GM18867 (cell line): ENCODE measurements at regions not wholly inside any gene's neighbourhood (a gene's known extent, or its start where the extent isn't known, plus 50 kb on each side); places are given as distances from the start of the nearest gene placed in this dataset.

Experiments used
- ATAC-seq: cut with Tn5 transposase; IDR thresholded peaks from one replicate; pipeline ENCODE4 v1.9.1; 2021; ENCODE audit warnings: mild to moderate bottlenecking, moderate library complexity; ENCODE audit not compliant: unreplicated experiment

- ATAC-seq = no peak
Observed at GRCh38 chr1:212189352-212189738, 95.9 kb upstream of the PPP2R5A start.

GRCh38 chr1:212190169-212190568 is 95.0 kb upstream of the PPP2R5A start:
- ATAC-seq = no peak

DNA sequence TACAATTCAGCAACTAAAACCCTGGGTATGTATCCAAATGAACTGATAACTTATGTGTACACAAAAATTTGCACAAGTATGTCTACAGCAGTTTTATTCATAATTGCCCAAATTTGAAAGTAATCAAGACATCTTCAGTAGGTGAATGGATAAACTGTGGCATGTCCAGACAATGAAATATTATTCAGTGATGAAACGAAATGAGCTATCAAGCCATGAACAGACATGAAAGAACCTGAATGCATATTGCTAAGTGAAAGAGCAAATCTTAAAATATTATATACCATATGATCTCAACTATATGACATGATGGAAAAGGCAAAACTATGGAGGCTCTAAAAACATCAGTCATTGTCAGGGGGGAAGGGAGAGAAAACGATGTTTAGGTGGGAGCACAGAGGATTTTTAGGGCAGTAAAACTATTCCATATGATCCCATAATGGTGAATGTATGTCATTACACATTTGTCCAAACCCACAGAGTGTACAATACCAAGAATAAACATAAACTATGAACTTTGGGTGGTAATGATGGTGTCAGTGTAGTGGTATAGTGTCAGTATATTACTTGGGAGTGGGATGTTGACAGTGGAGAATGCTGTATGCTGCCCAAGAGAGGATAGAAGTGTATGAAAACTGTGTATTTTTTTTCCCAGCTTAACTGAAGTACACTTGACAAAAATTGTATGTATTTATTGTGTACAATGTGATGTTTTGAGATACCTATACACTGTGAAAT is 92.8 kb upstream of the PPP2R5A start:
- ATAC-seq = no peak

GRCh38 chr1:212196355-212196754 is 88.9 kb upstream of the PPP2R5A start:
- ATAC-seq = no peak

DNA sequence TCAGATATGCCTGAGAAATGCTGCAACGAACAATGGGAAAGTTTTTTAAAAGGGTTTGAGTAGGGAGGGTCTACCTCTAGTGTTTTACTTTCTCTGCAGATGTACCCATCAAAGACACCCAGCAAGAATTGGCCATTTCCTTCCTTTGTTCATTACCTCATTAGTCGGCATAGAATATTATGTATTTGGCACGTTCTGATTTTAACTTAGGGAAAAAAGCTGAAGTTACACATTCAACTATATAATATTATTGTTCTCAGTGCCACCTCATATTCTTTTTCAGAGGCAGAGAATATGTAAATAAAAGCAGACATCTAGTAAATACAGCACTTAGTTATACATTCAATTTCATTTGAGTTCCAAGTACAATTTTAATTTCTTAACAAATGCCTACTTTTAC is 83.7 kb upstream of the PPP2R5A start:
- ATAC-seq = no peak

GRCh38 chr1:212203630-212204029 is 81.6 kb upstream of the PPP2R5A start:
- ATAC-seq = no peak

DNA sequence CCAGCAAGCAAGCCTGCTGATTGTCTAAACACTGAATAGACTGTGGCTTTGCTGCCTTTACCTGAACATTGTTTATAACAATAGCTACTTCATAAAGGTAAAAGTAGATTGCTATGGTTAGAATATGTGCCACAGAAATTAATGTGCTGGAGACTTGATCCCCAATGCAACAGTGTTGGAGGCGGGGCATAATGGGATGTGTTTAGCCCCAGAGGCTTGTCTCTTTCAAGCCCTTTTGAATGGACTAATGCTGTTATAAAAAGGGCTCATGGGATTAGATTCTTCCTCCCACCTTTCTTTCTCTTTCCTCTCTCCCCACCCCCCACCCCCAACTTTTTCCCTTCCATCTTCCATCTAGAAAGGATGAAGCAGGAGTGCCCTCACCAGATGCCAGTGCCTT is 80.2 kb upstream of the PPP2R5A start:
- ATAC-seq = no peak

DNA sequence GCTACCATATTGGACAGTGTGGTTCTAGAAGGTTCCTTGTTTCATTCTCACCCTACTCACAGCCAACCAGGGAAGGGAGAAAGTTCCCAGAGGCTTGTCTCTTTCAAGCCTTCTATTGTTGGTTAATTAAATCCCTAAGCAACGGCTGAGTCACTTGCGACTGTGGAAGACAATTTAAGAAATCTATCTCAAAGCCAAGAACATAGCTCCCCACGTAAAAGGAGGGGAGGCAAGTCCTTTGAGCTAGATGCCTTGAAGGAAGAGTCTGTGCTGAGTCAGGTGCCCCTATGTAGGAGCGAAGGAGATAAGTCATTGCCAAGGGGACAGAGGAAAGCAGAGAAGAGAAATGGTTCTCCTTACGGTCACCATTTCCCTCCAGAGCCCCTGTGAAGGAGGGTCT is 79.4 kb upstream of the PPP2R5A start:
- ATAC-seq = no peak

DNA sequence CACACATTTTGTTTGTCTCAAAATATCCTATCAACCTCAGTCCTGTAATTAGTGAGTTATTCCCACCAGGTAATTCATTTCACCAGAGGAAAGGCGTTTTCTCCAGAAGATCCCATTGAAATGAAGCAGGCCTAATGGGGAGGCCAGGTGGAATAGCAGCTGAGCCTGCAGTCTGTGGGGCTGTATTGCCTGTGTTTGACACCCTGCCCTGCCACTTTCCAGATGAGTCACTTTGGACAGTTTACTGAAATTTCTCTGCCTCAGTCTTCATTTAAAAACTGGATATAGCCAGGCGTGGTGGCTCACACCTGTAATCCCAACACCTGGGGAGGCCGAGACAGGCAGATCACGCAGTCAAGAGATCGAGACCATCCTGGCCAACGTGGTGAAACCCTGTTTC is 78.1 kb upstream of the PPP2R5A start:
- ATAC-seq = no peak

DNA sequence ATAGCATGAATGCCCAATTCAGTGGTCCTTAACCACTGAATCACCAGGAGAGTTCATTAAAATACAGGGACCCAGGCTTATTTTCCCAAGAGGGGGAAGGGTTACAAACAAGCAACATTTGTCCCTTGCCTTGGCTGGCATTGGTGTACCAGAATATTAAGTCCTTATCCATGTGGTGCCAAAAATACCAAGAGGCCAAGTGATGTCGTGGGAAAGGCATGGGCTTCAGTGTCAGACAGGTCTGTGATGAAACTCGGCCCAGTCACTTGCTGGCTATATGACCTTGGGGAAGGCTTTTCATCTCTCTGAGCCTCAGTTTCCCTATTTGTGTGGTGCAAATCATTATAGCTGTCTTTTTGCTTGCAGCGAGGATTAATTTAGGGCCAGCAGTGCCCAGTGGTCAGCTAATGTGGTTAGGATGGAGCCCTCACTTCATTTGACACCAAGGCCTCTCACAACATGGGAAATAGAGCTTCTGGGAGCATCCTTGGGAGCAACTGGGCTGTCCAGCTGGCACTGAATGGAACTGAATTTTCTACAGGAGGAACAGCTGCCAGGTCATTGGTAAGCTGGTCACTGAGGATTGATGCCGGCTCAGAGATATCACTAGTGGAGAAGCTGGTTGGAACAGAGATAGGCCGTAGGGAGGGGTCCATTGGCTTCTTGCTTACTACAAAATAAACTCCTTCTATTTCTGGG is 77.2 kb upstream of the PPP2R5A start:
- ATAC-seq = no peak

GRCh38 chr1:212208978-212209644 is 76.1 kb upstream of the PPP2R5A start:
- no peak for ATAC-seq

DNA sequence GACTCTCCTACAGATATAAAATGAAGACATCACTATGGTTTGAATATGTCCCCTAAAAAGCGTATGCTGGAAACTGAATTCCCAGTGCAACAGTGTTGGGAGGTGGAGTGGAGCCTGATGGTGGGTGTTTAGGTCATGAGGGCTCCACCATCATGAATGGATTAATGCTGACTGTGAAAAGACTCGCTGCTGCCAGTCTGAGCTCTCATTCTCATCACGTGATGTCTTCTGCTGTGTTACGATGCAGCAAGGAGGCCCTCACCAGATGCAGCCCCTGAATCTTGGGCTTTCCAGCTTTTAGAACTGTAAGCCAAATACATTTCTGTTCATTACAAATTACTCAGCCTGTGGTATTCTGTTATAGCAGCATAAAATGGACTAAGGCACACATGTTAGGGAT is 73.8 kb upstream of the PPP2R5A start:
- ATAC-seq = no peak

GRCh38 chr1:212212343-212212742 is 72.9 kb upstream of the PPP2R5A start:
- ATAC-seq = no peak

GRCh38 chr1:212212906-212213305 is 72.3 kb upstream of the PPP2R5A start:
- no peak for ATAC-seq

GRCh38 chr1:212213784-212214183 is 71.4 kb upstream of the PPP2R5A start:
- no peak for ATAC-seq

DNA sequence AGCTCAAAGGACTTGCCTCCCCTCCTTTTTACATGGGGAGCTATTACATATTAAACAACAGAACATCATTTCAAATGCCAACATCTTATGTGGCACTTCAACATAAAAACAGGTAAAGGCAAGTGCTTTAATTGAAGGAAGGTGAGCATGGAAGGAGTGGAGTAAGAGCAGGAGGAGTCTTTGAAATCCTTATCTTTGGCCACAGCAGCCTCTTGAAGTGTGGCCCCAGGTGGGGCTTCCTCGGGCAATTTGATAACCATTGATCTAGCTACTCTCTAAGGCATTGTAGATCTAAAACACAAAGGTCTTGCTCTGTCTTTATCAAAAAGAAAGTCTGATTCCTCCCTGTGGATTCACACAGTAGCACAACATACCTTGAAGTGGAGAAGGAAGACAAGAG is 70.9 kb upstream of the PPP2R5A start:
- ATAC-seq = no peak

- no peak for ATAC-seq
Observed at GRCh38 chr1:212215910-212216309, 69.3 kb upstream of the PPP2R5A start.

- no peak for ATAC-seq
Observed at GRCh38 chr1:212217633-212218032, 67.6 kb upstream of the PPP2R5A start.

- ATAC-seq = no peak
Observed at GRCh38 chr1:212218065-212218464, 67.1 kb upstream of the PPP2R5A start.

GRCh38 chr1:212218911-212219310 is 66.3 kb upstream of the PPP2R5A start:
- ATAC-seq = peak; percentile 90

DNA sequence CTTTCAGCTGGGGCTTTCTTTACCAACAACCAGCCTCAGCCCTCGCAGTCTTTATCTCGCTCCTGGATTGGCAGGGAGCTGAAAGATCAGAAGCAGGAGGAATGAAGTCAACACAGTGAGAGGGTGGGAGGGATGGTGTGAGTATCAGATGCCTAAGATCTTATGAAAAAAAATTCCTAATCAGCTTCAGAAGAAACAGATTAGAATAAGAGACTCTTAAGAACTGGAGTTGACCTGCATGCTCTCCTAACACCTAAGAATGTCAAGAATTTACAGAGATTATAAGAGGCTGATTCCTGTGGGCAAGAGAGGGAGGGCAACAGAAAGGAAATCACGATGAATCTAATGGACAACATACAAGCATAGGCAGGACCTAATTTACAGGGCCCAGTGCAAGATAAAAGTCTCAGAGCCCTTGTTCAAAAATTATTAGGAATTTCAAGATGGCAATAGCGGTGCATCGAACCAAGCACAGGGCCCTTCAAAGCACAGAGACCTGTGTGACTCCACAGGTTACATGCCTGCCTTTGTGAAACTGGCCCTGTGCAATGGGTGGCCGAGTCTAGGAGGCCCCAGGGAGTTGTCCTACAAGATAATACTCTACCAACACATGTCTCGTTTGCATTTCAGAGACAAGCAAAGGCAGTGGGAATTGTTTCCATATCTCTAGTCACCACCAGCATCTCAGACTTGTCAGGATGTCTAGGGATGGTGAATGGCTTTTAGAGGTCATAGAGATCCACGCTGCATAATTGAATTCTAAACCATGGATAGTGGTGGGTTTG is 65.3 kb upstream of the PPP2R5A start:
- no peak for ATAC-seq
